SK-N-SH (cell line): ENCODE measurements at regions not wholly inside any gene's neighbourhood (a gene's known extent, or its start where the extent isn't known, plus 50 kb on each side); places are given as distances from the start of the nearest gene placed in this dataset.

ENCODE experiments used
- CTCF ChIP-seq: fragments of 200-600 bp; sonication (generic); IDR thresholded peaks from 2 replicates; pipeline ENCODE4 v1.6.1; 2017; ENCODE audit warnings: antibody characterized with exemption, mild to moderate bottlenecking, moderate library complexity
- PBX3 ChIP-seq: IDR thresholded peaks from 2 replicates; pipeline ENCODE4; 2012
- POLR2AphosphoS5 ChIP-seq: IDR thresholded peaks from 2 replicates; pipeline ENCODE4 v1.6.1; 2012; ENCODE audit warnings: low read depth, low read length
- SMC3 ChIP-seq: IDR thresholded peaks from 2 replicates; pipeline ENCODE4 v1.6.1; 2012; ENCODE audit warnings: low read depth, low read length, improper control_type of control experiment
- TAF1 ChIP-seq: IDR thresholded peaks from 2 replicates; pipeline ENCODE4 v1.6.1; 2012; ENCODE audit warnings: low read depth, mild to moderate bottlenecking, low read length, moderate library complexity, borderline replicate concordance
- YY1 ChIP-seq: IDR thresholded peaks from 2 replicates; pipeline ENCODE4 v1.4.0; 2012; ENCODE audit warnings: low read depth, mild to moderate bottlenecking

GRCh38 chr2:147714582-147714981 lies 130.2 kb upstream of the ACVR2A start:
- TF ChIP-seq CTCF (no peak), SMC3 (no peak), POLR2AphosphoS5 (no peak), YY1 (no peak), PBX3 (no peak), TAF1 (no peak)
